ENCODE measurements at regions not wholly inside any gene's neighbourhood (a gene's known extent, or its start where the extent isn't known, plus 50 kb on each side); places are given as distances from the start of the nearest gene placed in this dataset.

- no peak for TF ChIP-seq CTCF (IDR thresholded peaks at IDR 0.05)
- TF ChIP-seq EZH2 (IDR thresholded peaks at IDR 0.05) = no peak
- no peak for TF ChIP-seq EZH2phosphoT487 (IDR thresholded peaks at IDR 0.05)
Observed at GRCh38 chr3:73772076-73772886, 147.5 kb upstream of the PDZRN3 start.

Measured in neural progenitor cell (in vitro differentiated cells).